Hepatic stellate cell (primary cell): ENCODE measurements at regions not wholly inside any gene's neighbourhood (a gene's known extent, or its start where the extent isn't known, plus 50 kb on each side); places are given as distances from the start of the nearest gene placed in this dataset.

Experiments
- DNase-seq: peaks from one replicate; pipeline ENCODE4 v3.0.0; 2011; ENCODE audit warnings: low spot score

GRCh38 chr7:46723742-46724141 lies 802.7 kb upstream of the IGFBP3 start:
- DNase-seq: no peak

DNA sequence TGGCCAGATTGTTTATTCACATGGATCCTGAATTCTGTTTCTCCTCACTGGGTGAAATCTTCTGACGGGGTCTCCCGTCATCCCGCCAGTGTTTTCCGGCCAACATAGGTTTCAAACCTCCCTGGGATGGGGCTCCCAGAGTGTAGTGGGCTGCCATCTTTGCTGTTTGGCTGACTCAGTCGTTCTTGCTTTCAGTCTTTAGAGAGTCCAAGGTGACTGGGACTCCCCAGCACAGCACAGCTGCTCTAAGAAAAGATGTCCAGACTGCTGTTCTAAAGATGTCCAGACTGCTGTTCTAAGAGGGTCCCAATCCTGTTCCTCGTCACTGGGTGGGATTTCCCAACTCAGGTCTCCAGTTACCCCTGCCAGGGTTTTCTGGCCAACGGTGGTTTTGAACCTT lies 801.9 kb upstream of the IGFBP3 start:
- DNase-seq: no peak

DNA sequence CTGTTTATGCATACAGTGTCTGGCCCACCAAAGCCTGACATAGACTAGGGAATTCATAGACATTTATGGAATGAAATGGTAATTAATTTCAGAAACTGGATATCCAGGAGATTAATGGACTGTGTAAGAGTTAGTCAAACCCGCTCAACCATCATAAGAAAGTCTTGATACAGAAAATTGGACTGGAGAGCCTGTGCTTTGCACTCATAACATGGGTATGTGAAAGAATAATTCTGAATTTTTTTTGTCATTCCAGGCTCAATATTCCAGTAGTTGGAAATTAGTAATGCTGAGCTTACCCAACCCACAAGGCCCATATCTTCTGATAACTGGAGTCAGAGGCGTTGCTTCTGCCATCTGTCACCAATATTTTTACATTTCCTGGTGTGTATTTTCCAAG lies 799.7 kb upstream of the IGFBP3 start:
- no peak for DNase-seq

GRCh38 chr7:46719616-46720015 lies 798.5 kb upstream of the IGFBP3 start:
- DNase-seq: no peak

DNA sequence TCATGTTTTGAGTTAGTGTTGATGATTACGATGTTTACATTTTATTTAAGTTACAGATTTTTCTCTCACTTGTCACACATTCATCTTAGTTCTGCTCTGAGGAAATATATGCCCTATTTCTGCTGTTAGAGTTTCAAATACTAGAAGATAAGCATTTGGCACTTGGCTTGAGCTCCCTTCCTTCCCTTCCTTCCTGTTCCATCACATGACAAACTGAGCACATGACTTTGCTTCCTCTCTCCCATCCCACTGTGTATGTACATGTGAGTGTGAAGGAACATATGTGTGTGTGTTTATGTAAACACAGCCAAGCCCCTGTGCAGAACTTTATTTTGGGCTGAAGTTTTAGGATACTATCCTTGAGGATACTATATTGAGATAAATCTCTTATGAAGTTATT lies 795.9 kb upstream of the IGFBP3 start:
- no peak for DNase-seq

- no peak for DNase-seq
These were observed 794.5 kb upstream of the IGFBP3 start for GRCh38 chr7:46715579-46715978.

- DNase-seq: no peak
These were observed 793.8 kb upstream of the IGFBP3 start for GRCh38 chr7:46714904-46715303.

DNA sequence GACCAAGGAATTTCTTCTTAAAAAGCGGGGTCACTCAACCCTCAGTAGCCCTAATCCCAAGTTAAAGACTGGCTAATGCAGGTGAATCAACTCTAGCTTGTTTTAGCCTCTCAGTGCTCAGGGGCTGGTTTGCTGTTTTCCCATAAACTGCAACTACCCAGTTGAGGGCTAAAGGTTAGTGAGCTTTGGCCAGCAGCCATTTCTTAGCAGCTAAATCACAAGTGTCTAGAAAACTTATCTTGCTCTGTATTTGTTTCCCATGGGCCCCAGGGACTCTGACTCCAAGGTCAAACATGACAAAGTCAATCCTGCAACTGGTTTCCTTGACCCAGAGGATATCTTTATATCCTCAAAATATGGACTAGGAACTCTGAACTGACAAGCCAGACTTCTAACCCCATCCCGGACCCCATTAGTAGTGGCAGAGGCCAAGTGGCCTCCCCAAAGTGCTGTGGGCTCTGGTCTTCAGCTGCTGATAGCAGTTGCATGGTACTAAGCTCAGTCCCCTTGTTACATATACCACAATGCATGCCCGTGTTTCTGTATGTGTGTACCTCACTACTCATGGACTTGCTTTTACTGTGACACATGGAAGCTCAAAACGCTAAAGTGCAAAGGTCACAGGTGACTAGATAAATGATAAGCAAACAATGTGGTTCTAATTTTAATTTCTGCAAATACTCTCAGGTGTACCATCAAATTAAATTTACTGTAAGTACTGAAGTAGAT lies 793.0 kb upstream of the IGFBP3 start:
- DNase-seq: no peak

- DNase-seq: no peak
These were observed 789.9 kb upstream of the IGFBP3 start for GRCh38 chr7:46710927-46711326.

- no peak for DNase-seq
These were observed 786.9 kb upstream of the IGFBP3 start for GRCh38 chr7:46707973-46708372.

GRCh38 chr7:46705386-46706255 lies 784.5 kb upstream of the IGFBP3 start:
- DNase-seq: peak; percentile 11

GRCh38 chr7:46696741-46697140 lies 775.7 kb upstream of the IGFBP3 start:
- DNase-seq: no peak

DNA sequence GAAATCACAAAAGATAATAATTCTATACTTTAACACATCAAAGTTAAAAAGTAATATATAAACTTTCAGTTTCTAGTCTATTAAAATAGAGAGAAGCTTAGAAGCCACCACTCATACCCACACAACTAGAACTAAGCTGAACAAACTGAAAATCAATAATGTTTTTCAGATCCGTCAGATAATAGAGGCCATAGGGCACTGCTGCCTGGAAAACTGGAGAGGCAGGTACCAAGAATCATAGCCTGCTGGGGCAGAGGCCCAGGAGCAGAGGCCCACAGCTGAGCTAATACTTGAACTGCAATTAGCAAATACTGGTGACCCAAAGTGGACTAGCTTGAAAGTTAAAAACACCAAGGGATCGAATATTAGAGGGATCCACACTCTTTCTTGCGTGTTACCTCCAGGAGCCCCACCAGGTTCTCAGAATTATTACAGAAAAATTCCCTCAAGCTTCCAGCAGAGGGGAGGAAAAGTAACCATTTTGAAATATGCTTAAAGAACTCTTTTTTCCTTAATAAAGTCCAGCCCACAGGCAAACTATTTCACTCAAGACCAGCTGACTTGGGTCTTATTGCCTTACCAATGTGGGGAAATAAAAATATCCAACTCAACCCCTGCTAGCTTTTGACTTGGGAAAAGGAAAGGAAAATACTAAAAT lies 774.1 kb upstream of the IGFBP3 start:
- no peak for DNase-seq

DNA sequence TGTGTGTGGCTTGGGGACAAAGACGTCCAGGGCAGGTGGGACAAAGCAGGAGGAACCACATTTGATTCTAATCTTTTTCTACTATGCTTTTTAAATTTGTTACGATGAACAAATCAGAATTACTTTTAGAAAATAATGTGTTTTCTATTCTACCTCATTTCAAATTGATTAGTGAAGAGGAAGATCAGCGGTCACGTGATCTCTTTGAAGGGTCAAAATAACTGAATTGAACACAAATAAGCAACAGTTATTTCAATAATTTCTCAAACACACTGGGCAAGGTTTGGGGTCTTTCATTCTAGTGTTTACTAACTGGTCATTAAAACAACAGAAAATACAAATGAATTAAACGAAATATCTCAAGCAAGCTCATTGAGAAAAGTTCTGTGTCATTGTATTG lies 773.0 kb upstream of the IGFBP3 start:
- DNase-seq: no peak

- DNase-seq: no peak
These were observed 766.1 kb upstream of the IGFBP3 start for GRCh38 chr7:46687203-46687602.

- DNase-seq: no peak
These were observed 764.0 kb upstream of the IGFBP3 start for GRCh38 chr7:46685051-46685450.

DNA sequence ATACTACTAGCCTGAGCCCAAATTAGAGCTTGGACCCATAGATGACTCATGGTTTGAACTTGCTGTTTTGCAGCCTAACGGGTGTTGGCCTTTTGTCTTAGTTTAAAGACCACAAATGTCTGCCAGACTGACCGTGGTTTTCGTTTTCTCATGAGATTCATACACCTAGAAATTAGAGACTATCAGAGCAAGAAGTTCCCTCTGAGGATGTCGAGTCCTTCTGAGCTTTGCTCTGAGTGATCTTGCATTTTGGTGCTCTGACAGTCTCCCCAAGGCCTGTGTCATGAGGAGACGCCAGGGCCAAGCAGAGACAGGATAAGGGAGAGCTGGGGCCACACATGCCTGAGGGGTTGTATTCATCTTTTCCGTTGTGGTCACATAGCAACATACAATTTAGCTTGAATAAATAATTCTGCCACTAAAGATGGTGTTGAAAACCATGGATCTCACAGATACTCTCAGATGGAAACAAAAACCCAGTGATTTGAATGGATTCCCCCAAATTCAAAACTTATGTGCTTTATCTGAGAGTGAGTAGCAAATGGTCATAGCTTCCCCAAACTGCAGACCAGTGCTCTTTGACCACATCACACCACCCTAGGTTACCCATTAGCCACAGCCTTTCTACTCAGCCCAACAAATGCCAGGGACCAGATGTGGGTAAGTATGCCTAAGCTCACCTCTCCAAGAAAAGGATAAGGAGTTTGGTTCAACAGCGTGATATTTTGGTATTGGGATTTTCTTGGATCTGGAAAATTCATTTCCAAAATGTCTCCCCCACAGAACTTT lies 762.0 kb upstream of the IGFBP3 start:
- DNase-seq: no peak

DNA sequence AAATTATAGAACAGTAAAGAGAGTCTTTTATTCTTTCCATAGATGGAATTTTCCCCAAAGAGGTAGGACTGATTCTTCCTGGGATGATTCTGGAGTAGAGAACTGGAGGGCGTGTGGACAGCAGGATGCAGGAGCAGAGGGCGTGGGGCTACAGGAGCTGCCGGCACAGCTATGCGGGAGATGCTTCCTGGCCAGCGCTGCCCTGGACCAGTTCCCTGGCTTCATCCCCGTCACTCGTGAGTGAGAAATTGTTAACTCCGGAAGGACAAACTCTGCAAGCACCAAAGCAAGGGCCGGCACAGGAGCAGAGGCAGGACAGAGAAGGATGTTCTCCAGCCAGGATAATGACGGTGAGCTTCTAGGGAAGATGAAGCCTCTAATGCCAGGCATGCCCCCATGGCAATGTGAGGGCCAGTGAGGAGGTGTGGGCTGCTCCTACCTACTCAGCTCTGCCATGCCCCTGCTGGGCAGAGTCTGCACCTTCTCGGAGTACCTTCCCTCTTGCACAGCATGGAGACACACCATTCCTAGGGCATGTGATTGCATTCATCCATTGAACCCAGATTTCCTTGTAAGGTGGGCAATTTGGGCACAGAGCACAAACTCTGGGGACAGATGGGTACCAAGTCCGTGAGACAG lies 760.9 kb upstream of the IGFBP3 start:
- DNase-seq: no peak

- DNase-seq: no peak
These were observed 759.1 kb upstream of the IGFBP3 start for GRCh38 chr7:46680147-46680546.

GRCh38 chr7:46679671-46680070 lies 758.6 kb upstream of the IGFBP3 start:
- DNase-seq: no peak

- no peak for DNase-seq
These were observed 757.3 kb upstream of the IGFBP3 start for GRCh38 chr7:46678421-46678820.

DNA sequence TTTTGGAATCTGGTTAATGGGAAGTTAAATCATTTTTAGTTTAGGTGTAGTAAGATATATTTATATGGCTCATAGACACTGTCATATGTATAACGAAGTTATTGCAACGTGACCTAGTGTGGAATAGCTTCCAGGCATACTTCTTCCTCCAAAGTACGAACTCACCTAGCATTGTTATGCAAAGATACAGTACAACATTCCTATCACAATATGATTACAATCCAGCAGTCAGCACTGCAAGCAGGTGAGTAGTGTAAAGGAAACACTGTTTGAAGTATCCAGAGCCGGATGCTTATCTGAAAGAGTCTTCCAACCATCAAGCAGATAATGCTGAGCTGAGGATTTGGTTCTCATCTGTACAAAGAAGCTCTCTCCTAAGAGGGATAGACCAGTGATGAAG lies 754.4 kb upstream of the IGFBP3 start:
- no peak for DNase-seq
